HCT116 (cell line): ENCODE measurements at regions not wholly inside any gene's neighbourhood (a gene's known extent, or its start where the extent isn't known, plus 50 kb on each side); places are given as distances from the start of the nearest gene placed in this dataset.

ENCODE experiments used
- ATAC-seq: fragments of 200-7000 bp; cut with Tn5 transposase; 2 replicates; pipeline ENCODE4 v1.9.1; 2020; ENCODE audit warnings: mild to moderate bottlenecking, moderate library complexity
- BruUV-seq: library from RNA; stranded (reverse); fragments of 400-500 nt; replicated peaks from 2 replicates; lab custom pipeline; 2021; lab: Mats Ljungman, UMichigan
- CTCF ChIA-PET: fragments of 300-600 bp; sonication (Branson Sonifier 250); formaldehyde crosslinking; loops from one replicate; lab custom pipeline; 2021; ENCODE audit warnings: antibody characterized with exemption; lab: Charles Lee
- POLR2A ChIA-PET: fragments of 300-600, 350-600 bp; sonication (Branson Sonifier 250); formaldehyde crosslinking; loops from one replicate; lab custom pipeline; 2021; ENCODE audit warnings: antibody characterized with exemption; lab: Charles Lee
- RAD21 ChIA-PET, 2 experiments: fragments of 300-600 bp; sonication (Branson Sonifier 250); formaldehyde crosslinking; loops; one replicate each; lab custom pipeline; 2023; ENCODE audit warnings: low total read pairs in 2 of 2; ENCODE audit not compliant: uncharacterized antibody in 2 of 2, unreplicated experiment in 2 of 2, low non-redundant PET in 1 of 2; lab: Charles Lee
- DNase-seq: peaks from one replicate; pipeline ENCODE4 v3.0.0-alpha.2; 2010; ENCODE audit warnings: low read depth, low spot score
- H2AFZ ChIP-seq: fragments of 200-600 bp; shearing (Covaris generic), sonication (generic); 2 replicates; pipeline ENCODE4 v1.6.1; 2017; ENCODE audit warnings: low read depth, mixed run types, mixed read lengths, antibody characterized with exemption, low read length; ENCODE audit not compliant: poor library complexity, severe bottlenecking
- H3K27ac ChIP-seq: 2 replicates; pipeline ENCODE4 v1.5.1; 2012; ENCODE audit warnings: low read depth, low read length
- H3K27me3 ChIP-seq: fragments of 200-600 bp; sonication (generic); 2 replicates; pipeline ENCODE4 v1.6.1; 2016; ENCODE audit warnings: mixed run types, low read length, mixed read lengths; ENCODE audit not compliant: insufficient read depth
- H3K36me3 ChIP-seq, 2 experiments: fragments of 200-500 bp in 1 of 2; fragments of 200-600 bp in 1 of 2; sonication (Bioruptor generic) in 1 of 2; sonication (generic) in 1 of 2; 2 replicates each; pipeline versions ENCODE4 v1.5.1 to v1.6.1; 2014 to 2016; ENCODE audit warnings: low read length in 2 of 2, inconsistent platforms in 1 of 2, mixed read lengths in 1 of 2, mixed run types in 1 of 2; ENCODE audit not compliant: insufficient read depth in 2 of 2, control insufficient read depth in 1 of 2
- H3K4me1 ChIP-seq, 2 experiments: fragments of 200-600 bp in 1 of 2; sonication (generic) in 1 of 2; 2 replicates each; pipeline versions ENCODE4 v1.5.1 to v1.6.1; 2012 to 2017; ENCODE audit warnings: low read length in 2 of 2, inconsistent platforms in 1 of 2, mild to moderate bottlenecking in 1 of 2, mixed read lengths in 1 of 2, mixed run types in 1 of 2, moderate library complexity in 1 of 2; ENCODE audit not compliant: insufficient read depth in 2 of 2, control insufficient read depth in 1 of 2
- H3K4me2 ChIP-seq: fragments of 200-600 bp; sonication (generic); 2 replicates; pipeline ENCODE4 v1.6.1; 2017; ENCODE audit warnings: mixed run types, low read length, mixed read lengths
- H3K4me3 ChIP-seq, 2 experiments: fragments of 200-600 bp in 1 of 2; sonication (generic) in 1 of 2; replicated peaks in 1 of 2; 2 replicates each; pipeline ENCODE4 v1.5.1; 2011 to 2016; ENCODE audit warnings: low read length in 2 of 2, control low read depth in 1 of 2, low read depth in 1 of 2, mild to moderate bottlenecking in 1 of 2, mixed read lengths in 1 of 2, mixed run types in 1 of 2
- H3K79me2 ChIP-seq: fragments of 200-600 bp; sonication (generic); 2 replicates; pipeline ENCODE4 v1.6.1; 2017; ENCODE audit warnings: mild to moderate bottlenecking, mixed run types, low read length, moderate library complexity, mixed read lengths; ENCODE audit not compliant: insufficient read depth
- H3K9ac ChIP-seq: fragments of 200-600 bp; sonication (generic); 2 replicates; pipeline ENCODE4 v1.6.1; 2016; ENCODE audit warnings: low read length, mixed read lengths
- H3K9me2 ChIP-seq: fragments of 200-600 bp; sonication (generic), shearing (Covaris generic); 2 replicates; pipeline ENCODE4 v1.6.1; 2017; ENCODE audit warnings: mixed run types, mild to moderate bottlenecking, moderate library complexity; ENCODE audit not compliant: insufficient read depth
- H3K9me3 ChIP-seq, 2 experiments: fragments of 200-500 bp in 1 of 2; fragments of 200-600 bp in 1 of 2; sonication (Bioruptor generic) in 1 of 2; sonication (generic) in 1 of 2; 2 replicates each; pipeline ENCODE4 v1.6.1; 2014 to 2017; ENCODE audit warnings: low read length in 2 of 2, mixed read lengths in 2 of 2, inconsistent platforms in 1 of 2, low read depth in 1 of 2, mild to moderate bottlenecking in 1 of 2, mixed run types in 1 of 2, moderate library complexity in 1 of 2; ENCODE audit not compliant: control insufficient read depth in 1 of 2, insufficient read depth in 1 of 2
- H4K20me1 ChIP-seq: fragments of 200-600 bp; sonication (generic), shearing (Covaris generic); 2 replicates; pipeline ENCODE4 v1.6.1; 2017; ENCODE audit warnings: mixed run types, mild to moderate bottlenecking, moderate library complexity; ENCODE audit not compliant: insufficient read depth
- CEBPB ChIP-seq: IDR thresholded peaks from 2 replicates; pipeline ENCODE4 v1.6.1; 2012; ENCODE audit warnings: low read depth
- EGR1 ChIP-seq: IDR thresholded peaks from 2 replicates; pipeline ENCODE4 v1.6.1; 2012; ENCODE audit warnings: low read depth
- ELF1 ChIP-seq: IDR thresholded peaks from 2 replicates; pipeline ENCODE4 v1.6.1; 2012; ENCODE audit warnings: low read depth, borderline replicate concordance
- EZH2 ChIP-seq: fragments of 200-600 bp; sonication (generic); IDR thresholded peaks from 2 replicates; pipeline ENCODE4 v1.6.1; 2017; ENCODE audit warnings: antibody characterized with exemption, mixed run types
- EZH2phosphoT487 ChIP-seq: fragments of 200-600 bp; IDR thresholded peaks from 2 replicates; pipeline ENCODE4 v1.6.1; 2018; ENCODE audit warnings: antibody characterized with exemption, borderline replicate concordance
- JUND ChIP-seq: IDR thresholded peaks from 2 replicates; pipeline ENCODE4 v1.6.1; 2012
- MAX ChIP-seq: IDR thresholded peaks from 2 replicates; pipeline ENCODE4 v1.6.1; 2012
- POLR2A ChIP-seq: IDR thresholded peaks from 2 replicates; pipeline ENCODE4 v1.7.0; 2011; ENCODE audit warnings: borderline replicate concordance; ENCODE audit not compliant: insufficient read depth, insufficient read length; ENCODE audit errors: extremely low read depth
- POLR2AphosphoS5 ChIP-seq: IDR thresholded peaks from 2 replicates; pipeline ENCODE4 v1.6.1; 2011; ENCODE audit warnings: mild to moderate bottlenecking, low read depth, low read length, moderate library complexity
- SP1 ChIP-seq: IDR thresholded peaks from 2 replicates; pipeline ENCODE4 v1.6.1; 2012; ENCODE audit warnings: low read depth
- SRF ChIP-seq: IDR thresholded peaks from 2 replicates; pipeline ENCODE4 v1.6.1; 2012; ENCODE audit warnings: low read depth
- TCF7L2 ChIP-seq: IDR thresholded peaks from 2 replicates; pipeline ENCODE4 v1.7.0; 2011; ENCODE audit warnings: borderline replicate concordance, inconsistent platforms; ENCODE audit not compliant: insufficient read depth, insufficient read length; ENCODE audit errors: extremely low read depth
- YY1 ChIP-seq: IDR thresholded peaks from 2 replicates; pipeline ENCODE4 v1.6.1; 2011; ENCODE audit warnings: low read length, low read depth, moderate library complexity, mild to moderate bottlenecking; ENCODE audit not compliant: insufficient replicate concordance; ENCODE audit errors: extremely low read depth
- ZFX ChIP-seq: fragments of 450-650 bp; IDR thresholded peaks from 2 replicates; pipeline ENCODE4 v1.6.1; 2017
- intact Hi-C: fragments of 100-400 bp; cut with micrococcal nuclease; formaldehyde crosslinking; loops from 2 replicates; pipeline ENCODE4 v1.10.0; 2022
- TF ChIP-seq, protein P1 (sequence below), 3 experiments: fragments of 200-600 bp in 1 of 3; sonication (generic) in 1 of 3; IDR thresholded peaks in 2 of 3; conservative IDR thresholded peaks in 1 of 3; 2 replicates each; pipeline ENCODE4 v1.5.1; 2012 to 2017; ENCODE audit warnings: low read depth in 2 of 3, low read length in 2 of 3, antibody characterized with exemption in 1 of 3, borderline replicate concordance in 1 of 3, control low read depth in 1 of 3, mild to moderate bottlenecking in 1 of 3, mixed read lengths in 1 of 3, mixed run types in 1 of 3, moderate library complexity in 1 of 3; ENCODE audit not compliant: insufficient read depth in 1 of 3
- TF ChIP-seq, protein P2 (sequence below): IDR thresholded peaks from 2 replicates; pipeline ENCODE4 v1.6.1; 2011; ENCODE audit warnings: mild to moderate bottlenecking, low read length, moderate library complexity; ENCODE audit not compliant: insufficient replicate concordance; ENCODE audit errors: extremely low read depth

DNA sequence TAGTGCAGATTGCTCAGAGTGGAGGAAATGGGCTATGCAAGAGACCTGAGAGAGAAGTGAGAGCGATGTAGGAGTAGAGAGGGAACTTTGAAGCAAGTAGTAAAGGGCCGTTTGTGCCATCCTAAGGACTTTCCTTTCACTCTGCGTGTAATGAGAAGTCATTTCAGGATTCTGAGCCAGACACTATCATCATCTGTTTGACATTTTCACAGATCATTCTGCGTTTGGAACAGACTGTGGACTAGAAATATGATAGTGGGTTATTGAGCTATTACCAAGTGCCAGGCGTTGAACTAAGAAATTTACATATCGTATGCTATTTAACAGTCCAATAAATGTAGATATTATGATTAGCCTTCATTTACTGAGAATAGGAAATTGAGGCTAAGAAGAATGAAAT is 150.0 kb upstream of the ROBO2 start:
- CTCF ChIA-PET = no interaction called here
- Histone ChIP-seq H3K27ac (no peak overlapping the region), H3K4me3 (no peak overlapping the region), H3K4me1 (no peaks in the 10 kb centered on the region), H3K79me2 (no peaks in the 10 kb centered on the region), H3K9me2 (no peaks in the 10 kb centered on the region), H3K9ac (no peak overlapping the region), H3K27me3 (no peaks in the 10 kb centered on the region), H3K9me3 (peaks cover 16 to 44% of the 10 kb centered on the region in 2 experiments; a peak in 2 of 4 replicates), H4K20me1 (no peaks in the 10 kb centered on the region), H2AFZ (no peak overlapping the region), H3K36me3 (no peaks in the 10 kb centered on the region), H3K4me2 (no peak overlapping the region)
- no peak for DNase-seq
- intact Hi-C loops = no loop called here
- POLR2A ChIA-PET = no interaction called here
- TF ChIP-seq, protein P1, sequence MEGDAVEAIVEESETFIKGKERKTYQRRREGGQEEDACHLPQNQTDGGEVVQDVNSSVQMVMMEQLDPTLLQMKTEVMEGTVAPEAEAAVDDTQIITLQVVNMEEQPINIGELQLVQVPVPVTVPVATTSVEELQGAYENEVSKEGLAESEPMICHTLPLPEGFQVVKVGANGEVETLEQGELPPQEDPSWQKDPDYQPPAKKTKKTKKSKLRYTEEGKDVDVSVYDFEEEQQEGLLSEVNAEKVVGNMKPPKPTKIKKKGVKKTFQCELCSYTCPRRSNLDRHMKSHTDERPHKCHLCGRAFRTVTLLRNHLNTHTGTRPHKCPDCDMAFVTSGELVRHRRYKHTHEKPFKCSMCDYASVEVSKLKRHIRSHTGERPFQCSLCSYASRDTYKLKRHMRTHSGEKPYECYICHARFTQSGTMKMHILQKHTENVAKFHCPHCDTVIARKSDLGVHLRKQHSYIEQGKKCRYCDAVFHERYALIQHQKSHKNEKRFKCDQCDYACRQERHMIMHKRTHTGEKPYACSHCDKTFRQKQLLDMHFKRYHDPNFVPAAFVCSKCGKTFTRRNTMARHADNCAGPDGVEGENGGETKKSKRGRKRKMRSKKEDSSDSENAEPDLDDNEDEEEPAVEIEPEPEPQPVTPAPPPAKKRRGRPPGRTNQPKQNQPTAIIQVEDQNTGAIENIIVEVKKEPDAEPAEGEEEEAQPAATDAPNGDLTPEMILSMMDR (IDR thresholded peaks at IDR 0.05 in 2 of 3, conservative IDR thresholded peaks at IDR 0.05 in 1 of 3; ENCODE audit: borderline replicate concordance in 1 of 3, insufficient read depth in 1 of 3, low read depth in 2 of 3, low read length in 2 of 3) = no peak
- TF ChIP-seq ZFX = no peak
- no peak for TF ChIP-seq POLR2AphosphoS5
- no peak for TF ChIP-seq EGR1
- no peak for TF ChIP-seq EZH2phosphoT487
- TF ChIP-seq YY1 = no peak
- TF ChIP-seq, protein P2, sequence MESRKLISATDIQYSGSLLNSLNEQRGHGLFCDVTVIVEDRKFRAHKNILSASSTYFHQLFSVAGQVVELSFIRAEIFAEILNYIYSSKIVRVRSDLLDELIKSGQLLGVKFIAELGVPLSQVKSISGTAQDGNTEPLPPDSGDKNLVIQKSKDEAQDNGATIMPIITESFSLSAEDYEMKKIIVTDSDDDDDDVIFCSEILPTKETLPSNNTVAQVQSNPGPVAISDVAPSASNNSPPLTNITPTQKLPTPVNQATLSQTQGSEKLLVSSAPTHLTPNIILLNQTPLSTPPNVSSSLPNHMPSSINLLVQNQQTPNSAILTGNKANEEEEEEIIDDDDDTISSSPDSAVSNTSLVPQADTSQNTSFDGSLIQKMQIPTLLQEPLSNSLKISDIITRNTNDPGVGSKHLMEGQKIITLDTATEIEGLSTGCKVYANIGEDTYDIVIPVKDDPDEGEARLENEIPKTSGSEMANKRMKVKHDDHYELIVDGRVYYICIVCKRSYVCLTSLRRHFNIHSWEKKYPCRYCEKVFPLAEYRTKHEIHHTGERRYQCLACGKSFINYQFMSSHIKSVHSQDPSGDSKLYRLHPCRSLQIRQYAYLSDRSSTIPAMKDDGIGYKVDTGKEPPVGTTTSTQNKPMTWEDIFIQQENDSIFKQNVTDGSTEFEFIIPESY = no peak
- no peak for TF ChIP-seq TCF7L2
- no peak for TF ChIP-seq SRF
- no peak for TF ChIP-seq MAX
- TF ChIP-seq JUND = no peak
- TF ChIP-seq SP1 = no peak
- no peak for TF ChIP-seq EZH2
- no peak for TF ChIP-seq CEBPB
- no peak for TF ChIP-seq ELF1
- TF ChIP-seq POLR2A = no peak
- no peak for ATAC-seq
- RAD21 ChIA-PET = no interaction called here
- no TSS peak for BruUV-seq
